GM11168 (cell line): ENCODE measurements at regions not wholly inside any gene's neighbourhood (a gene's known extent, or its start where the extent isn't known, plus 50 kb on each side); places are given as distances from the start of the nearest gene placed in this dataset.
"Not testable (repeated sequence)": the region's sequence is repeated elsewhere in the genome, so short reads cannot be mapped to it uniquely, and the experiment has no call there.

Source experiments
- in situ Hi-C: fragments of 300-500 bp; cut with MboI; formaldehyde crosslinking; loops from one replicate; pipeline ENCODE4 v1.12.0; 2022; ENCODE audit warnings: low sequenced_read_pairs; ENCODE audit not compliant: unreplicated experiment

DNA sequence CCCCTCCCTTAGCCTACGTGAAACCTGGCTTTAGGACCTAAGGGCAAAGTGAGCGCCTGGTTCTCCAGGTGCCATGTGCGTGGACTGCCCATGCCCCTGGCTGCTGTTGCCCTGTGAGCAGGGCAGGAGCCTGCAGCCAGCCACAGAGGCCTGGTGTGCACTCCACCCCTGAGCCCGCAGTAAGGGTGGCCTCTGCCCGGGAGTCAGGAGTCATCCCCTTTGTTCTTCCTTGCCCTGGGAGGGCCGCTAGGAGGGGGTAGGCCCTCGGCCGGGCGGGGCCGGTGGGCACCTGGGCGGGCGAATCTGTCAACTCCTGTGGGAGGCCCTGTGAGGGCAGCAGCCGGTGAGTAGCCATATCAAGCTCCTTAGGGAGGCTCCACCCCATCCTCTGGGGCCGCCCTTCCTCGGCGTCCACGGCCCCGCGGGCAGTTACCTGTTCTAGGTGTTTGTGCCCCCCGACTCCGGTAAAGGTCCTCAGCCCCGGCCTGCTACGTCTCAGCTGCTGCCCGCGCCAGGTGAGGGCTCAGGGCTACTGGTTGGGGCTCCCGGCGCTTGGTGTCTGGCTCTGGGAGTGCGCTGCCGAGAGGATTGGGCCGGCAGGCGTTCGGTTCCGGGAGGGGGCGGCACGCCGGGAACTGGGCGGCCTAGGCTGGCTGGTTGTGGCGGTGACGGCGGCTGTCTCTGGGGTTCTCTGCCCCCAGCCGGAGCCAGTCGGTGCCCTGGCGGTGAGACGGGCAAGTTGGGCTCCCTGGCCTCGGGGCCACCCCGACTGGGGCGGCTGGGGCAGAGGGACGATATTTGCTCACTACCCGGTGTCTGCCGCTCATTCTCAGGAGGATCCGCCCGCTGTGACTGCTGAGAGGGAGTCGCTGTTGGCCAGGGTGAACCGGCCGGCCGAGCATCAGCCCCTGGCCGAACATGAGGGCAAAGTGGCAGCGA lies 1060.2 kb downstream of the TECRL start:
- in situ Hi-C loops = no loop called here

- in situ Hi-C loops = no loop called here
Measured at GRCh38 chr4:63325140-63325539, 1084.1 kb downstream of the TECRL start.

DNA sequence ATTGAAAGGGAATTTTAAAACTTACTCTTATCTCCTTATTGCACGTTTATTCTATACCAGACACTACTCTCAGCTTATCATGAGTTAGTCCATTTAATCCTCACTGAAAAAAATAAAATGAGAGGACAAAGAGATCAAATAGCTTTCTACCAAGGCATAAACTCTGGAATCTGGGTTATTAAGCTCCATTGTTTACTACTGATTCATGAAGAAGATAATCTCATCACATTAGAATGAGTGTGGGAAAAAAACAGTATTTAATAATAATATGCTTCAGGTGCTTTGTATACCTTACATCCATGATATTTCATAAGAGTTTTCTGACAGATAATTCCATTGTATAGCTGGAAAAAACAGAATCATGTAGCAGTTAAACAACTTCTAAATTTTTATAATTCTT lies 1092.6 kb downstream of the TECRL start:
- in situ Hi-C loops = no loop called here

DNA sequence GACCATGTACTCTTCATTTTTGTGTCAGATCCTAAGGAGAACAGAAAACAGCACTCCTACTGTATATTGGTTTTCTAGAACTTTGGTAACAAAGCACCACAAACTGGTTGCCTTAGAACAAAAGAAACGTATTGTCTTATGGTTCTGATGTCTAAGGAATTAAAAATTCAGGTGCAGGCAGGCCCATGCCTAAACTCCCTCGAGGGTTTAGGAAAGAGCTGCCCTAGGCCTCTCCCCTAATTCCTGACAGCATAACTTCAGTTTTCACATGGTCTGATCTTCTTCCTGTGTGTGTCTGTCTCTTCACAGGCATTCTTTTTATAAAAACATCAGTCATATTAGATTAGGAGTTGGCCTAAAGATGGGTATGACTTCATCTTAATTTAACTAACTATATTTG lies 1093.6 kb downstream of the TECRL start:
- in situ Hi-C loops = no loop called here

GRCh38 chr4:63308697-63309096 lies 1100.6 kb downstream of the TECRL start:
- in situ Hi-C loops = no loop called here

GRCh38 chr4:63302792-63303191 lies 1106.5 kb downstream of the TECRL start:
- in situ Hi-C loops = no loop called here

DNA sequence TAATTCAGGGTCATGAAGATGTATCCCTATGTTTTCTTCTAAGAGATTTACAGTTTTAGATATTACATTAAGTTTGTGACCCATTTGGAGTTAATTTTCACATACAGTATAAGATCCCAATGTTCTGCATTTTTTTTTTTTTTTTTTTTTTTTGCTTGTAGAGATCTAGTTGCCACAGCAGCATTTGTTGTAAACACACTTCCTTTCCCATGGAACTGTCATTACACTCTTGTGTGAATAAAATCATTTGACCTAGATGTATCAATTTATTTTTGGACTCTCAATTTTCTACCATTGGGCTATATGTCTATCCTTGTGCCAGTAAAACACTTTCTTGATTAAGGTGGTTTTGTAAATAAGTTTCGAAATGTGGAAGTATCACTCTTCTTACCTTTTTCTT lies 1107.2 kb downstream of the TECRL start:
- in situ Hi-C loops = no loop called here

DNA sequence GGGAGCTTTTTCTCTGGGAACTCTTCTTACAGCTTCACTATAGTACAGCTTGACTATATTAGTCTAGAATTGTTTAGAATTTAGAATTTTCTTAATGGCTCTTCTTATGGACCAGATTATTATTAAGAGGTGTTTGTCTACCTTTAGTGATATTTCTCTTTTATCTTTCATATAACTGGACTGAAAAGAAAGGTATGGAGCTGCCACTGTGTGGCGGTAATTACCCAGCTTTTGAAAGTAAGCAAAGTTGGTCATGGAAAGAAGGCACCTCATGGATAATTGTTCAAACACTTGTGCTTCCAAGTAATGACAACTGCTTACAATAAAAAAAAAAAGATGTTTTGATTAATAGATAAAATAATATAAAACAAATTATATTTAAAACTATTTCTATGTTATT lies 1112.5 kb downstream of the TECRL start:
- in situ Hi-C loops = no loop called here

DNA sequence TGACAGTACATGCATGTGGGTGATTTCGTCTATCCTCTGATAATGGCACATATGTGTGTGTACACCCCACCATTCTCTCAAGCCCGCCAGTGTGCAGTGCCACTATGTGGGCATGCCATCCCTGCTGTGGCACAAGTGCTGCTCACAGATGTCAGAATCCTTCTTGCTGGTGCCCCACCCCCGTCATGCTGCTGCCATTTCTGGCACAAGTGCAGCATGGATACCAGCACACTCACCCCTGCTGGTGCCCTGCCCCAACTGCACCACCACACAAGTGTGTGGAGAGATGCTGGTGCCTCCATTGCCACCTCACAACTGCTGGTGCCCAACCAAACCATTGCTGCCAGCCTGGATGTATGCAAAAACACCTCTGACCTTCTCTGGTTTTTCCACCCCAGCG lies 1133.8 kb downstream of the TECRL start:
- in situ Hi-C loops = no loop called here

DNA sequence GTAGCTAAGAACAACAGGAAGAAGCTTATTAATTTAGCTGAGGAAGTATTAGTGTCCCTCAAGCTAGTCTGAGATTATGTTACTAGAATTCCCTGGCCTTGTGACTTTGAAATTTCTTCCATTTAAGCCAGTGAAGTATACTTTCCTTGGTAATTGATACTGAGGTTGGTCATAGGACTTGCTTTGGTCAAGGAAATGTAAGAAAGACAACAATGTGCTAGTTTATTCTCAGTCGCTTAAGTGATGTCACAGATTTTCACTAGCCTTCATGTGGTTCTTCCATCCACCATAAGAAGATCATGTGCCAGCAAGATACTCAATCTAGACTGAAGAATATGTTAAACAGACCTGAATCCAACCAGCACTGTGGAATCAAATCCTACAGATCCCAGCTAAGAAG lies 1140.1 kb downstream of the TECRL start:
- in situ Hi-C loops = no loop called here

GRCh38 chr4:63233671-63234070 lies 1175.6 kb downstream of the TECRL start:
- in situ Hi-C loops = no loop called here

DNA sequence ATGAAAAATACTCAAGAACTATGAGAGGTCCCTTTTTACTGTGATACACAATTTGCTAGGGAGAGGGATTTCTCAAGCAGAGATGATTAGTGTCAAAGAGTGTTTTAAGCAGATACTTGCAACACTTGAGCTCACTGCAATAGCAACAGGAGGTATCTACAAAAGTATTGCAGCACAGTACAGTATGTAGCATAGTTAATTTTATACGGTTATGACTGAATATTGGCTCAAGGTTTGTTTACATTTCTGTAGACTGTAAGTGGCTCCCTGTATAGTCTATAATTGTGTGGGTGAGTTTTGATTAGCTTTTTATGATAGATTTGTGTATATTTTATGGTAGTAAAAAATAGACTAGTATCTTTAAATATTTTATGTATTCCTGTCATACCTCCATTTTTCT lies 1177.2 kb downstream of the TECRL start:
- in situ Hi-C loops = no loop called here

DNA sequence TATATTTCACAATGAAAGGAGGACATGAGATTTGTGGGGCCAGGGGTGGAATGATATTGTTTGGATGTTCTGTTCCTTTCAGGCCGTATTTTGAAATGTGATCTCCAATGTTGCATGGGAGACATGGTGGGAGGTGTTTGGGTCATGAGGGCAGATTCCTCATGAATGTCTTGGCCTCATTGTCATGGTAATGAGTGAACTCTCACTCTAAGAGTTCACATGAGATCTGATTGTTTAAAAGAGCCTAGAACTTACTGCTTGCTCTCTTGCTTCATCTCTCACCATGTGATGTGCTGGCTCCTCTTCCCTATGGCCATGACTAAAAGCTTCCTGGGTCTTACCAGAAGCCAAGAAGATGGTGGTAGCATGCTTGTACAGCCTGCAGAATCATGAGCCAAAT lies 1183.0 kb downstream of the TECRL start:
- in situ Hi-C loops = no loop called here

DNA sequence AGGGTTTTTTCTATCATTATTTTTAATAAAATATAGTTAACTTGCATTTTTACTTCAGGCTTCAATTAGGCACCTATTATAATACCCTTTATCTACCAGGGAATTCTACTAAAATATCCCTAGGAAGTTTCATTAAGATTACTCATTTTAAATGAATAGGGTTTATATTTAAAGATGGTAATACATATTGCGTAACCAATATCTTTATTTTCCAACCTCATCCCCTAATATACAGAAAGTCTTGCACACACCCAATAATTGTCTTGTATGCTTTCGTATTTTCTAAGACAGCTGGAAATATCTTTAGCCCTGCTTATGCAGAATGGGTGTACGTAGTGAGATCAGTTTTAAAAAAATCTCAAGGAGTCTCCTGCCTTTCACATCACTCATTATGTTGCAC lies 1186.8 kb downstream of the TECRL start:
- in situ Hi-C loops = no loop called here

DNA sequence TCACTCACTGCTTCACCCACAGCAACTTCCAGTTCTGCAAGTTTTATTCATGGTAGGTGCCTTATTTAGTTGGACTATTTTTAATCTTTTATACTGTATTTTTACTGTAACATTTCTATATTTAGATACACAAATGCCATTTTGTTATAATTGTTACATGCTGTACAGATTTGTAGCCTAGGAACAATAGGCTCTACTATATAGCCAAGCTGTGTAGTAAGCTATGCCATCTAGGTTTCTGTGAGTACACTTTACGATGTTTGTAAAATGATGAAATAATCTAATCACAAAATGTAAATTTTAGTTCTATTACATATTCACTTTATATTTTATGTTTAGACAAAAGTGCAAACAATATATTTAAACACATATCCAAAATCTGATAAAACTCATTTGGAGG lies 1187.8 kb downstream of the TECRL start:
- in situ Hi-C loops = no loop called here

DNA sequence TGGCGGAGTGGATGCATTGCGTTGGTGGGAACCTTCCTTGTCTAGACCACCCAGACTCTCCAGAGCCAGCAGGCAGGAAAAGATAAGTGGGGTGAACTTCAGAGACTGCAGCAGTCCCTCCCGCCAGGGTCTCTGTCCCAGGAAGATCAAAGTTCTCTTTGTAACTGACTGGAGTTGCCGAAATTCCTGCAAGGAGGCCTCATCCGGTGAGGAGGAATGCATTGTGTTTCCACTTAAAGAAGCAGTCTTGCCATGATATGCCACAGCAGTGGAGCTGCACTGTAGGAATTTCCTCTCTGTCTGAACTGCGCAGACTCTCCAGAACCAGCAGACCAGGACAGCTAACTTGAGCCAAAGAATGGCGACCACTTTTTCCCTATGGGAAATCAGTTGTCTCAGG lies 1190.4 kb downstream of the TECRL start:
- in situ Hi-C loops = no loop called here

GRCh38 chr4:63214076-63214475 lies 1195.2 kb downstream of the TECRL start:
- in situ Hi-C loops = no loop called here

GRCh38 chr4:63211776-63212479 lies 1197.3 kb downstream of the TECRL start:
- in situ Hi-C loops = no loop called here

GRCh38 chr4:63211375-63211774 lies 1197.9 kb downstream of the TECRL start:
- in situ Hi-C loops = no loop called here

DNA sequence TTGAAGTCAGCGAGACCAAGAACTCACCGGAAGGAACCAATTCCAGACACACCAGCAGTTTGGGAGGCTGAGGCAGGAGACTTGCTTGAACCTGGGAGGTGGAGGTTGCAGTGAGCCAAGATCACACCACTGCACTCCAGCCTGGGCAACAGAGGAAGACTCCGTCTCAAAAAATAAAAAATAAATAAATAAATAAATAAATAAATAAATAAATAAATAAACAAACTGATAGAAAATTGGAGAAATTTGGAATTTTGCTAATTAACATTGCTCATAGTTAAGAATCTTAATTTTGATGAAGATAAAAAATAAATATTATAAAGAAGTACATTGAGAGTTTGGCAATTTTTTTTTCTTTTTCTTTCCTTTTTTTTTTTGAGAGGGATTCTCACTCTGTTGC lies 1216.2 kb downstream of the TECRL start:
- in situ Hi-C loops = not testable (repeated sequence)

GRCh38 chr4:63171341-63171740 lies 1237.9 kb downstream of the TECRL start:
- in situ Hi-C loops = no loop called here

GRCh38 chr4:63170923-63171322 lies 1238.3 kb downstream of the TECRL start:
- in situ Hi-C loops = no loop called here
